ENCODE measurements at regions not wholly inside any gene's neighbourhood (a gene's known extent, or its start where the extent isn't known, plus 50 kb on each side); places are given as distances from the start of the nearest gene placed in this dataset.

GRCh38 chr2:240244543-240244942 is 104.1 kb upstream of the OTOS start:
- no peak for TF ChIP-seq EZH2 (IDR thresholded peaks at IDR 0.05; ENCODE audit: borderline replicate concordance, low read depth, low read length, poor library complexity, severe bottlenecking)
- TF ChIP-seq CTCF (conservative IDR thresholded peaks at IDR 0.05; ENCODE audit: low read depth, low read length) = no peak

GRCh38 chr2:240245184-240245583 is 104.7 kb upstream of the OTOS start:
- TF ChIP-seq CTCF (conservative IDR thresholded peaks at IDR 0.05; ENCODE audit: low read depth, low read length) = no peak
- TF ChIP-seq EZH2 (IDR thresholded peaks at IDR 0.05; ENCODE audit: borderline replicate concordance, low read depth, low read length, poor library complexity, severe bottlenecking) = no peak
- CTCF ChIA-PET = no interaction called here
- intact Hi-C loops (cut with micrococcal nuclease; ENCODE audit: unreplicated experiment) = no loop called here
- Histone ChIP-seq H3K4me3 (ENCODE audit: low read depth, low read length, poor library complexity, severe bottlenecking) (no peak overlapping the region), H3K27me3 (replicated peaks; ENCODE audit: insufficient read depth, low read depth, low read length, poor library complexity) (peaks cover 7% of the 10 kb centered on the region), H3K27ac (ENCODE audit: low read depth, low read length, poor library complexity, severe bottlenecking) (no peak overlapping the region), H3K9me3 (ENCODE audit: low read depth, low read length, poor library complexity, severe bottlenecking) (no peaks in the 10 kb centered on the region), H3K36me3 (ENCODE audit: insufficient read depth, low read length, poor library complexity, severe bottlenecking) (no peaks in the 10 kb centered on the region), H3K4me1 (ENCODE audit: insufficient read depth, low read length, poor library complexity, severe bottlenecking) (no peaks in the 10 kb centered on the region)
- POLR2A ChIA-PET (ENCODE audit: low non-redundant PET) = no interaction called here
- DNase-seq (ENCODE audit: low spot score) = no peak
- no TSS peak for BruUV-seq (replicated peaks)

More at GRCh38 chr2:240244543-240244942, 104.1 kb upstream of the OTOS start:
- no peaks in the 10 kb centered on the region for H3K9me3 ChIP-seq (ENCODE audit: low read depth, low read length, poor library complexity, severe bottlenecking)
- H3K4me3 ChIP-seq (ENCODE audit: low read depth, low read length, poor library complexity, severe bottlenecking) = no peak overlapping the region
- intact Hi-C loops (cut with micrococcal nuclease; ENCODE audit: unreplicated experiment) = no loop called here
- no peaks in the 10 kb centered on the region for H3K4me1 ChIP-seq (ENCODE audit: insufficient read depth, low read length, poor library complexity, severe bottlenecking)
- ChIA-PET CTCF (no interaction called here), POLR2A (ENCODE audit: low non-redundant PET) (no interaction called here)
- no peak for DNase-seq (ENCODE audit: low spot score)
- no peak overlapping the region for H3K27ac ChIP-seq (ENCODE audit: low read depth, low read length, poor library complexity, severe bottlenecking)
- peaks cover 7% of the 10 kb centered on the region for H3K27me3 ChIP-seq (replicated peaks; ENCODE audit: insufficient read depth, low read depth, low read length, poor library complexity)
- H3K36me3 ChIP-seq (ENCODE audit: insufficient read depth, low read length, poor library complexity, severe bottlenecking) = no peaks in the 10 kb centered on the region
- no TSS peak for BruUV-seq (replicated peaks)

GRCh38 chr2:240245706-240246105 is 105.2 kb upstream of the OTOS start:
- ChIA-PET POLR2A (ENCODE audit: low non-redundant PET) (no interaction called here), CTCF (no interaction called here)
- Histone ChIP-seq H3K9me3 (ENCODE audit: low read depth, low read length, poor library complexity, severe bottlenecking) (no peaks in the 10 kb centered on the region), H3K4me1 (ENCODE audit: insufficient read depth, low read length, poor library complexity, severe bottlenecking) (no peaks in the 10 kb centered on the region), H3K4me3 (ENCODE audit: low read depth, low read length, poor library complexity, severe bottlenecking) (no peak overlapping the region), H3K36me3 (ENCODE audit: insufficient read depth, low read length, poor library complexity, severe bottlenecking) (no peaks in the 10 kb centered on the region), H3K27ac (ENCODE audit: low read depth, low read length, poor library complexity, severe bottlenecking) (no peak overlapping the region), H3K27me3 (replicated peaks; ENCODE audit: insufficient read depth, low read depth, low read length, poor library complexity) (peaks cover 7% of the 10 kb centered on the region)
- TF ChIP-seq CTCF (conservative IDR thresholded peaks at IDR 0.05; ENCODE audit: low read depth, low read length) (no peak), EZH2 (IDR thresholded peaks at IDR 0.05; ENCODE audit: borderline replicate concordance, low read depth, low read length, poor library complexity, severe bottlenecking) (no peak)
- BruUV-seq (replicated peaks) = no TSS peak
- no peak for DNase-seq (ENCODE audit: low spot score)
- intact Hi-C loops (cut with micrococcal nuclease; ENCODE audit: unreplicated experiment) = no loop called here

Data from A673 (cell line).